ENCODE measurements at regions not wholly inside any gene's neighbourhood (a gene's known extent, or its start where the extent isn't known, plus 50 kb on each side); places are given as distances from the start of the nearest gene placed in this dataset.

- DNase-seq (ENCODE audit: low spot score) (no peak), ATAC-seq (ENCODE audit: low FRiP score) (no peak)
- TF ChIP-seq, protein P1, sequence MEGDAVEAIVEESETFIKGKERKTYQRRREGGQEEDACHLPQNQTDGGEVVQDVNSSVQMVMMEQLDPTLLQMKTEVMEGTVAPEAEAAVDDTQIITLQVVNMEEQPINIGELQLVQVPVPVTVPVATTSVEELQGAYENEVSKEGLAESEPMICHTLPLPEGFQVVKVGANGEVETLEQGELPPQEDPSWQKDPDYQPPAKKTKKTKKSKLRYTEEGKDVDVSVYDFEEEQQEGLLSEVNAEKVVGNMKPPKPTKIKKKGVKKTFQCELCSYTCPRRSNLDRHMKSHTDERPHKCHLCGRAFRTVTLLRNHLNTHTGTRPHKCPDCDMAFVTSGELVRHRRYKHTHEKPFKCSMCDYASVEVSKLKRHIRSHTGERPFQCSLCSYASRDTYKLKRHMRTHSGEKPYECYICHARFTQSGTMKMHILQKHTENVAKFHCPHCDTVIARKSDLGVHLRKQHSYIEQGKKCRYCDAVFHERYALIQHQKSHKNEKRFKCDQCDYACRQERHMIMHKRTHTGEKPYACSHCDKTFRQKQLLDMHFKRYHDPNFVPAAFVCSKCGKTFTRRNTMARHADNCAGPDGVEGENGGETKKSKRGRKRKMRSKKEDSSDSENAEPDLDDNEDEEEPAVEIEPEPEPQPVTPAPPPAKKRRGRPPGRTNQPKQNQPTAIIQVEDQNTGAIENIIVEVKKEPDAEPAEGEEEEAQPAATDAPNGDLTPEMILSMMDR (IDR thresholded peaks at IDR 0.05) = no peak
These were observed 63.4 kb upstream of the AFDN start for GRCh38 chr6:167763056-167763944.

DNA sequence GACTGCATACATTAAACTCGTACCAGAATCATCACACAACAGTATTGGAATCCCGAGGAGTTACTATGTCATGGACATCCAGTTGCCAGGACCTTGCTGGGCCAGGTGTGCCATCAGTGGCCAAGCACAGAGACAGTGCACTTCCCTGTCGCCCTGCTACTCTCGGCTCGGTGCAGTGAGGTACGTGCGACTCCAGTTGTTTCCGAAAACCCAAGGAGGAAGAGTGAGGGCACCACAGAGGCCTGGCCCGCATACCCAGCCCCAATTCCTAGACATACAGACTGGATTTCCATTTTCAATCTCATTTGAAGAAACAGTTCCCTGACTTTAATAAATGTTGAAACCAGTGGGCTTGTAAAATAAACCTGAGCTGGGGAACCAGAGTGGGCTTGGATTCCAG, 62.5 kb upstream of the AFDN start:
- TF ChIP-seq, protein P1 (IDR thresholded peaks at IDR 0.05) = no peak
- DNase-seq (ENCODE audit: low spot score) (no peak), ATAC-seq (ENCODE audit: low FRiP score) (no peak)

DNA sequence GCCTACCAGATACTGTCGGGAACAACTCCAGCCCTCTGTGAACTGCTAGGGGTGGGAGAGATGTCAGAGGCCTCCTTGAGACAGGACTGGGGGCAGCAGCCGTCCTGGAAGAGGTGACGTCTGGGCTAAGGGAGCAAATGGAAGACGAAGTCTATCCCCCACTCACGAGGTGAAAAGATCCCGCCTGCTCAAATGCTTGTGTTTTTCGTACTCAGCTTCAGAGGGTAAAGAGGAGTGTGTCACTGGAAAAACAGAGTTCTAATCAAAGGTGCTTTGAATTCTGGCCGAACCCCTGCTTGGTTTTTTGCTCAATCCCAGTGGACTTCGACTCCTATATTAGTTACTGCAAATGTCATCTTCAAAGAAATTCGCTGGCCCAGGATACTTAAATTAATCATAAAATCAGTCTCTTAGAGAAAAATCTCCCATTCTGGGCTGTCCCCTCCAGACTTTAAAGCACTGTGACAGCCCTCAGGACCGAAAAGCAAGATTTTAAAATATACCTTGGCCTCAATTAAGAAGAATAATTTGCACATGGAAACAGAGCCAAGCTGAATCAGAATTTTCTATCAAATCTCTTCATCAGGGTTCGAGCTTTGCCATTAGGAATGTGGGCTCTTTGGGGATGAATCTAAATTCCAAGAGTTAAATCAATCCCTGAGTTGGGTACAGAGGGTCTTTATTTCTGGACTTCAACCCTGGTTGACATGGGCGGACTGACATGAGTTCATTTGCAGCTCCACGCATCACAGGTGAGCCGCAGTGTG, 61.8 kb upstream of the AFDN start:
- DNase-seq (ENCODE audit: low spot score) = no peak
- ATAC-seq (ENCODE audit: low FRiP score) = no peak
- TF ChIP-seq, protein P1 (IDR thresholded peaks at IDR 0.05) = no peak

- ATAC-seq (ENCODE audit: low FRiP score) = no peak
- DNase-seq (ENCODE audit: low spot score) = no peak
- TF ChIP-seq, protein P1 (IDR thresholded peaks at IDR 0.05) = no peak
These were observed 59.6 kb upstream of the AFDN start for GRCh38 chr6:167766986-167767714.

DNA sequence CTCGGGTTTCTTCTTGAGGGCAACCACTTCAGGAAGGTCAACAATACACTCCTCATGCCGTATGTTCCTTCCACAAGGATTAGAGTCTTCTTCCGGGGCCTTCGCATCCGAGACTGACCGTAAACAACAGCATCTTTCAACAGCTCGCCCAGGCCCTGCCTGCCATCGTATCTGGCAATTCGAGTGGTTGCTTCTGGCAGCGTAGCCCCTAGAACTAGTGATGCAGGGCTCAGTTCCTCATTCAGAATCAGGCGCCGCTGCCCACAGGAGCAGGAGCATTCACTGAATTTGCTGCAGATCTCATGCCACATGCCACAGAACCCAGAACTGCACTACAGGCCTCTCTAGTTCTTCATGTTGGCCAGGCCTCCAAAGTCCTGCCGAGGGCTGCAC, 59.0 kb upstream of the AFDN start:
- no peak for ATAC-seq (ENCODE audit: low FRiP score)
- no peak for DNase-seq (ENCODE audit: low spot score)
- TF ChIP-seq, protein P1 (IDR thresholded peaks at IDR 0.05) = no peak

- TF ChIP-seq, protein P1 (IDR thresholded peaks at IDR 0.05) = no peak
- ATAC-seq (ENCODE audit: low FRiP score) (no peak), DNase-seq (ENCODE audit: low spot score) (no peak)
These were observed 58.1 kb upstream of the AFDN start for GRCh38 chr6:167768471-167769215.
